GM19455 (cell line): ENCODE measurements at regions not wholly inside any gene's neighbourhood (a gene's known extent, or its start where the extent isn't known, plus 50 kb on each side); places are given as distances from the start of the nearest gene placed in this dataset.

Source experiments
- ATAC-seq: cut with Tn5 transposase; IDR thresholded peaks from one replicate; pipeline ENCODE4 v1.9.1; 2021; ENCODE audit not compliant: unreplicated experiment

DNA sequence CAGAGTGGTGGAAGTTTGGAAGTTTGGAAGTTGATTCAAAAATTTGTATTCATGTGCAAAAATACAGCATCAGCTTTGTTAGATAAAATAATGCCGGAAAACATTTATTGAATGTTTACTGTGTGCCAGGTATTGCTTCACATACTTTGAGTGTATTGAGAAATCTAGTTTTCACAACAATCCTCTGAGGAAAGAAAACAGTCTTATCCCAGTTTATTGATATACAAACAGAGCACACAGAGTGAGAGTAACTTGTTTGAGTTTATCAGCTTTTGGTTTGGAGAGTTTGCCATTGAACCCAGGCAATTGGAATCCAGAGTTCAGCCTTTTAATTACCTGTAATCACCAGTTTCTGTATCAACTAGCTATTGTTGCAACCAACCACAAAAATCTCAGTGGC lies 127.2 kb upstream of the RPS6KA3 start:
- ATAC-seq: no peak

DNA sequence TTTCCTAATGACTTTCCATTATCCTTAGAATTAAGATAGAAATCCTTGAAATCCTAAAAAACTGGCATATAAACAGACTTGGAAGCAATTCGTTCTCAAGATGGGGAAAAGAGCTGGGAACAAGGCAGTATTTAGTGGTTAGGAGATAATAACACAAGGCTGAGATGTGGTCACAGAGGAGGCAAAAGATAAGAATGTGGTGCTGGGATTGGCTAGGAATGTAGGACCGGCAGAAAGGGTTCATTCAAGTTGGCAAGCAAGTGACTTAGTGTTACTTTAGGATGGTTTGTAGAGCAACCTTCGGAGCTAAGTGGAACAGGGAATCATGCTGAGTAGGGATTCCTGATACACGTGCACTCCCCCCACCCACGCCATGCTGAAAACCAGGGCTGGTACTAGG lies 121.9 kb upstream of the RPS6KA3 start:
- no peak for ATAC-seq

DNA sequence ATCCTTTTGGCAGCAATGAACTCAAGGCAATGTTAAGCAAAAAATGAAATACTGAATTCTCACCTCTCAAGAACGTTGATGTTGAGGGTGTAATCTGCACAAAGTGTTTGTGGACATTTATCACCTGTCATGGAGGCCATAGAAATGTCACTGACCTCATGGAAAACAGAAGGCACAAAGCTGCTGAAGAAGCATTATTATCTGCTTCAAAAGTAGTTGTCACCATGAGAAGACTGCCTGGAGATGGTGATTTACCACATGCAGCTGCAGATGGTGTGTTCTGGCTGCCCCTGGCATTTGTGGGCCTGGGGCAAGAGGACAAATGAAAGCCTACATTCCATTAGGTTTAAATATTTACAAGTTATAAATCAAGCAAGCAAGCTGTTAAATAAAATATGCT lies 116.8 kb upstream of the RPS6KA3 start:
- no peak for ATAC-seq

DNA sequence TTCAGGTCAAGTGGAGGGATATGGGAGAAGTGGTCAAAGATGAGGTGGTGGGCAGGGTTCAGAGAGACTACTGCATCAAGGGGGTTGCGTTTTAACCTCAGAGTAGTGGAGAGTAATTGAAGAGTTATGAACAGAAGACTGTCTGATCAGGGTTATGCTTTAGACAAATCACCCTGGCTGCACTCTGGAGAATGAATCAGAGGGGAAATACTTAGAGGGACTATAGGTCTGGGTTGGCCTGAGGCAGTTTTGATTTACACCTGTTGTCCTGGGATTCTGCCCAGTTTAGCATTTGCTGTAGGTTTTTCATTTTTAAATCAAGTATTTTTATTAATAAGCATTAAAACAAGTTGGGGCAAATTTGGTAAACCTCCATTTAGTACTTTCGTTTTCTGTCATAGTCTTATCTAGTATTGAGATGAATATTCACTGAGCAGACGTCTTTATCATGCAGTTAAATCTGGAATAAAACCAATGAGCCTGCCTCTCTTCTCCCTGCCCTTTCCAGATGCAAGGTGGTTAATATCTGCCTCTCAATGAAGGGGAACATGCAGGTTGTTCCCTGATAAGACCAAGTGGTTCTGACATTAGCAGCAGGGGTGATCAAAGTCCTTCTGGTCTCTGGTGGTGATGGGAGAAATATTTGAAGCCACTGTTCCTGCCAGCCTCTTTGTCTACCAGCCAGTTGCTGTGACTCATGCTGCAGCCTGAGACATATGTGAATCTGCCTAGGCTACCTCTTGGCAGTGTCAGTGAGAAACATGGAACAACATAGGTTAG lies 116.0 kb upstream of the RPS6KA3 start:
- peak; percentile 82 for ATAC-seq

DNA sequence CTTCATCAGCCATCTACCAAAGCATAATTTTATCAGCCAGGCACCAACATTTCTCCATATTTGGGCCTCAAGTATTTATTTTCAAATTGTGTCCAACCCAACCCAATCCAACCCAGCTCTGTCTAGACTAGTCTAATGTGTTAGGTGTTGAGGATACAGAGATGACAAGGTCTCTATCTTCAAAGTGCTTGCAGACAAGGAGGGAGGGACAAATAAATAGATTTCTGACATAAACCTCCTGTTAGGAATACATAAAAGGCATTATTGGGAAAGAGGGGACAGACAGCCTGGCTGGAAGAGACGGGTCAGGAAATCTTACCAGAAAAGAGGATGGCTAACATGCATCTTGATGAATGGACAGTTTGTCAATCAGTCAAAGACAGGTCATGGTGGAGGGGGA lies 115.4 kb upstream of the RPS6KA3 start:
- ATAC-seq: no peak

DNA sequence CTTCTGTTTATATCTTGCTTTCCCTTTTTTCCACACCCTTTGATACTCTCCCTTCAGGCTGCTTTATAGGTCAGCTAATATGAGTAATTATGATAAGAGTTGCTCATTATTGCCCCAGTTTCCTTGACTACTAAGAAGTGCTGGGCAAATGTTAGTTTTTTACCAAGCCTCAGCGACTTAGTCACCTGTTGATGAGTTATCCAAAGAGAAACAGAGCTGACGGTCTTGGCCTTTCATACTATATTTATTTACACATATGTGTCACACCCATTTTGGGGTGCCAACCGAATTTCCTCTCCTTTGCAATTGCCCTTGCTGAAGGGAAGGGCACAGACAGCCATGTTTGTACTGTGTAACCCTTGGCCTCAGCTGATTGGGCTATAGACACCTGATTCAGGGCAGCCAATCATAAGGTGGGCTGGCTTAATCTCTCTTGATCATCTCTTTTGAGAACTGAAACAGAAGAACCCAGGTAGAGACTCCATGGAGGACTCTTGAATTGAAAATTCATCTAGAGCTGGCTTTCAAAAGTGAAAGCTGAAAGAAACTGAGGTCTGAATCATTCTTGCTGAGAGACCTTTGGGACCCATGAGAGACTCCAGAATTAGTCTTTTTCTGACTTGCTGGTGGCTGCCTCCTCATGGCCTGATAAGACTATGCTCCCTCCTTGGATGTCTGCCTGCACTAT lies 111.7 kb upstream of the RPS6KA3 start:
- ATAC-seq: no peak

DNA sequence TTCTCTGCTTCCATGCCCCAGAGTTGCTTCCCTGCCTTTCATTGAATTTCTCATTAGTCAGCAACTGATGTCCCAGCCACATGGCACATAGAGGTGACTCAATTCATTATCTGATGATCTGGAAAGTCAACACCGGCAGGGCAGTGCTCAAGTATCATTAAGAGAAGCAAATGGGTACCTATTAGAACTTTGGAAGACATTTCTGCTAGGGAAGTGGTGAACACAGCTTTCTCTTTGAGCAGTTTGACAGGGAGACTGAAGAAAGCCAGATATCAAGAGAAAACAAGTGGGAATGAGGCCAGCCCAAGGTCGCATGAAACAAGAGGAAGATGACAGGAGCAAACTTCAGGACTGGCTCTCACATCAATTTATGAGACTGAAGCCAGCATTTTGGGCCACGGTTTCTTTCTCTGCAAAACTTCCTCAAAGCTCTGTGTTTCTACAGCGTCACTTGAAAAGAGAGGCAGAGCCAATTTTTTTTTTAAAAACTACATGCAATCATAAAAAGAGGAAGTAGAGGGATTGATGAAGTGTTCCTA lies 108.3 kb upstream of the RPS6KA3 start:
- ATAC-seq: no peak

DNA sequence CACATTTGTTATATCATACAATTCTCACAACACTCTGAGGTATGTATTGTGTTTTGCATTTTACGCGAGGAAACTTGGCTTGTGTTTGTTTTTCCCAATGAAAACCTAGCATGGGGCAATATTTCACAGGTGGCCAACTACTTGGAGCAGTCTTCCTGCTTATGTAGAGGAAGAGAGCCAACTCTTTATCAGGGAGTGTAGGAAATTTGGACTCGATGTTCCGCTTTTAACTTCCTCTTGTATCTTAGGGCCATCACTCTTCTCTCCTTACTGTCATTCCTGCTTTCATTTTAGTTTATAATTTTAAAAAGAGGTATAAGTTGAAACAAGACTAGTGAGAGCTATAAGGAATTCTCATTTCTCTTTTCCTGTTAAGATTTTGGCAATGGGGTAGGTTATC lies 107.7 kb upstream of the RPS6KA3 start:
- no peak for ATAC-seq

DNA sequence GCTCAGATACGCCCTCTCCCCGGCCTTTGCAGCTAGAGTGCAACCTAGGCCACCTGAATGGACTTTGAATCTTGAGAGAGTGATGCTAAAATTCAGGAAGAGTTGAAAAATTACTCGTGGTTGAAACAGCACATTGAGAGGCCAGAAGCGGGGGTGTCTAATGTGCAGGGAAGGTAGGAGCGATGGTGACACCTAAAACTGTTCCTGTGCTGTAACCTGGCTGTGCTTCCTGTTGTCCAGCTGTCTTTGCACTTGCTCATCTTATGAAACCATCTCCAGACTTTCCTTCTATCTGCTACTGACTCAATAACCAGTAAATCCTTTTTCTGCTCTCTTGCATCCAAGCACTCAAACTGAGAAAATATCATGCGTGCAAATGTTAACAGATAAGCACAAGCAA lies 106.4 kb upstream of the RPS6KA3 start:
- ATAC-seq: no peak

DNA sequence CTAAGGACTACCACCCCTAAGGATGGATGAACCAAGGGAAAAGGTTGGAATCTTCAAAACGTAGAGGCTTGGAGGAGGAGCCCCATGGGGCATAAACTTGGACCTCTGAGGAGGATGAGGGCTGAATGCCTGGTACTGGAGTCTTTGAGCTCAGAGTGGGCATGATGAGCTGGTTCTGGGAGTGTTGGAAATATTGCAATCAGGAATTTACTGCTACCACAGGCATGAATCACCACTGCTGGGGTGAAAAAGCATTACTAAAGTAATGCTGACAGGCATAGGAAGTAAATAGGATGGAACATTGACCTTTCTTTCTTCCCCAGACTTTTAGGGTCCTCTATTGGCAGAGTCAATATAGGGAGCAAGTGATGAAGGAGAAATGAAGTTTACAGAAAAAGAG lies 105.8 kb upstream of the RPS6KA3 start:
- no peak for ATAC-seq

DNA sequence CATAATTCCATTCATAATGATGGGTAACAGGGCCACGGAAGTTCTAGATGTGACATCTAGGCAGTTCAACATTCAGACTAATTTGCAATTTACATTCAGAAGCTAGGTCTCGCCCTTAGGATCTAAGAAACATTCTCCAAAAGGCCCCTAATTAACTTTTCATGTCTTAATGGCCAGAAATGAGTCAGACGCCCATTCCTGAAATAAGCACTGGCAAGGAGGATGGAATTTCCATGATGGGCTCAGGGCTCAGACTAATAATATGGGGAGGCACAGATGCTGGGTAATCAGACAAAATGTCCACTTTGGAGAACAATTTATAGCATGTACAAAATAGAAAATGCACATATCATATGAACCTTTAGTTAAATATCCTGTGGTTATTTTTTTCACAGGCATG lies 102.8 kb upstream of the RPS6KA3 start:
- ATAC-seq: no peak

DNA sequence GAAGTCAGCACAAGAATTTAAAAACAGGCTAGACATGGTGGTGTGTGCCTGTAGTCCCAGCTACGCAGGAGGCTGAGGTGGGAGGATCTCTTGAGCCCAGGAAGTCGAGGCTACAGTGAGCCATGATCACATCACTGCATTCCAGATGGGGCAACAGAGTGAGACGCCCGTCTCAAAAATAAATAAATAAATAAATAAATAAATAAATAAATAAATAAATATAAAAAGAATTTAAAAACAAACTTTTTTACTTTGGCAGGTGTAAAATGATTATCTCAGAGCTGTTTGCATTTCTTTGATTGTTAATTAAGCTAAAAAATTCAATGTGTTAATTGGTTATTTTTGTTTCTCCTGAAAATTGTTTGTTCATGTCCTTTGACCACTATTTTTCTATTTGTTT lies 97.5 kb upstream of the RPS6KA3 start:
- no peak for ATAC-seq

DNA sequence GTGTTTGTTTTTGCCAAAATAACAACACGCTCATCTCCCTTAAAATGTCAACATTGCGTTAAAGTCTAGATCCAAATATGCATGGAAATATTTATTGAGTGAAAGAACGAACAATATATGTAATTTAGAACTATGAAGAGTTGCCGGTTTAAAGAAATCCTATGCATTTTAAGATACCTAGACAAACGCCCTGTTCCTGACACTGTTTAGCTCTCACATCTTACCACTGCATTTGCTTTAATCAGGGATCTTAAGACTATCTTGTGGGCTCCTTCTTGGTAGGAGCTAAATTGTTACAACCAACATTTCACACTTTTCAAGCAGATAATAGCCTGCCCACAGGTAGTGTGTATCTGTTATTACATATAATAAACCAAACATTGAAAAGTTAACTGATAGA lies 96.6 kb upstream of the RPS6KA3 start:
- ATAC-seq: no peak

DNA sequence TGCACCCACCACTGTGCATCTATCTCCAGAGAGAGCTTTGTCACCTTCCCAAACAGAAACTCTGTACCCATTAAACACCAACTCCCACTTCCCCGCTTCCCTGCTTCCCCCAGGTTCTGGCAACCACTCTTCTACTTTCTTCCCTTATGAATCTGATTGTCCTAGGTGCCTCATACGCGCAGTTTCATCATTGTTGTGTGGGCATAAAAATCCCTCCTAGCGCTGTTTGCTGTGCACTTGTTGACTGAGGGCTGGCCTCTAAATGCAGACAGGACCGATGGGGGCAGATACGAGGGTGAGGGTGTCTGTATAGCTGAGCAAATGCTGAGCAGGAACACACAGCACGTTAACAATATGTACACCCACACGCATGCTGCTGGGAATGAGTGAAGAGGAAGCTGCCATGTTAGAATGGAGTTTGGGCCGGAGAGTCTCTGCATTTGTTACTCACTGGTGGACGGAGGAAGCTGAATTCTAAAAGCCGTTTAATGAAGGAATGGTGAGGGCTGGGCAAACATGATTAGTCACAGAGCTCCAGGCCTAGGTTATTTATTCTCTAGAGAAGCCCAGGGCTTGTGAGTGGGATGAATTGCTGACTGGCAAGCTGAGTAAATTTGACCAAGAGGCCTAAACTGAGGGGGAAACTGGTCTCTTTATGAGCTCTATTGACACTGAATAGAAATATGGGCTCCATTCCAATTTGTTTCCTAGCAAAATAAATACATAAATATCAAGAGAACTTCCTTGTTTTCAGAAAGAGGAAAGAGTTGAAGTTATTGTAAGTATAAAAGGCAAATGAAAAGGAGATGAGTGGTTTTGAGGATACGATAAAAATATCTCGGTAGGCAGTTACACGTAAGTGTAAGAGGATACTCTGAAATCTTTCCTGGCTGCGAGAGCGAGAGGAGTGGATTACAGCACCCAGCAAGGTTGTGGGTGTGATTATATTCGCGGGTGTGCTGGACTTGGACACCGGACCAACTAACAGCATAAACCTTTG lies 95.9 kb upstream of the RPS6KA3 start:
- no peak for ATAC-seq

DNA sequence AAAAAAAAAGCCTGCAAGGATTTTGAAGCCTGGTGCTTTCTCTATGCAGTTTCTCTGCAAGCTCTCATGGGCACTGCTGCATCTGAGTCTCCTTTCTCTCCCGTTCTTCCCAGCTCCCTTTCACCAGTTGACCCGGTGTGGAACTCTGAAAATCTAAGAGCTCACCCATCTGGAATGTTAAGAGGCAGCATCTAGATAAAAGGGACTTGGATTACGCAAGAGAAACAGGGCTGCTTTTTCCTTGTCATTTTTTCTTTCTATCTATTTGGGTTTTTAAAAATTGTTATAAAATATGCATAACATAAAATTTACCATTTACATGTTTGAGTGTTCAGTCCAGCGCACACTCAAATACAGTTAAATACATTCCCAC lies 95.2 kb upstream of the RPS6KA3 start:
- ATAC-seq: no peak

DNA sequence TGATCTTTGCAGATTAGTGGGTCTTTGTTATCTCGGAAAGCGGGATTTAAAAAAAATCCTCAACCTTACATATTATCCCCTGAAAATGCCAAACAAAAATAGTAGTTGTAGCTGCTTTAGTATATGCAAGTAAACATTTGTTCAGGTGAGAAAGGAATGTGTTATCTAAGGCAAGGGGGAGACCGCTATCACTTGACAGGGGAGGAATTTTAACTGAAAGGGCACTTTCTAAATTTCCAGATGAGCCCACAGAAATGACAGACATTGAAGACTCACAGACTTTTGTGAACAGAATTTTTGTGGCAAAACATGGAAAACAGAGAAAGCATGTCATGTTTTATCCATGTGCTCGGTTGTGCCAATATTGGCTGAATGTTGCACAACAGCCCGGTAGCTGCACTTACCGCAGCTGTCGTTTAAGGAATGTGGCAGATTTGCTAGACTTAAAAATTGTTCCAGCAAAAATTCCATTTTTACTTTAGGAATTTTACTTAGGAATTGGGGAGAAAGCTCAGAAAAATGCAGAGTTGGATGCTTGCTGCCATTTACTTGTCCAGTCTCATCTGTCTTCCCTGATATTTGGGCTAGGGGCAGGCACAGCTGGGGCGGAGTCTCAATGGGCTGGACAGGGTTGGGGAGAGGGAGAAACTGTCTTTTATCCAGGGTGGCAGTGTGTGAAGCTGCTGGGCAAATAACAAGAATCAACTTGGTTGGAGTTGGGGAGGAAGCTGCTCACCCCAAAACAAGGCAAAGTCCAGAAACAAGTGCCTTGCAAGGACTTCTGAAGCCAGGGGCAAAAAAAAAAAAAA lies 94.6 kb upstream of the RPS6KA3 start:
- no peak for ATAC-seq

DNA sequence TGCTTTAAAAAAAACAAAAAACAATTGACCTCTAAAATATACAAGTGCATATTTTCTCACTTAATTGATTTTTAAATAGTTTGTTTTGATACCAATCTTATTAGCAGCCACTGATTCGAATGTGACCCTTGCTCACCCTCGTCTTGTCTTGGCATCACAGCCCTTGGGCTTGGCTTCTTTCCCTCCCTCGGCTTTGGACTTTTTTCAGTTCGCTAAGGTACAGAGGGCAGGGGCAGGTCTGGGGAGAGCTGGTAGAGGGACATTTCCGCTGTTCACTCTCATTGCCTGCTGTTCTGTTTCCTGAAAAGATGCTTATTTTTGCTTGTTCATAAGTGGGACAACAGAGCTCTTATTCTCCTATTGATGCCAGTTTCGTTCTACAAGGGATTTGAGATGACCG lies 88.5 kb upstream of the RPS6KA3 start:
- ATAC-seq: no peak

DNA sequence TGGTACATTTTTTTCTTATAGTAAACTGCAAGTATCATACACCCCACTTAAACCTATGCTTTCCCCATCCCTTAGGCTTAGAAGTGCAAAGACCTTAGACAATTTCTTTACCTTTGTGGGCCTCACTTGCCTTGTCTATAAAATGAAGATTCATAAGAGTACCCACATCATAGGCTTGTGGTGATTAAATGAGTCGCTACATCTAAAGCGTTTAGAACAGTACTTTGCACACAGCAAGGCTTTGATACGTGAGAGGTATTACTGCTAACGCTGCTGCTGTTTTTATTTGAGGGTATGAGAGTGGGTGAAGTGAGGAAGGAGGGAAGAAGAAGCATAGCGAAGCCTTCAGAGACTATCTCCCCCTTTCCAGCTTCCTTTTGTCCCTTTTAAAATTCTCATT lies 87.8 kb upstream of the RPS6KA3 start:
- ATAC-seq: no peak

DNA sequence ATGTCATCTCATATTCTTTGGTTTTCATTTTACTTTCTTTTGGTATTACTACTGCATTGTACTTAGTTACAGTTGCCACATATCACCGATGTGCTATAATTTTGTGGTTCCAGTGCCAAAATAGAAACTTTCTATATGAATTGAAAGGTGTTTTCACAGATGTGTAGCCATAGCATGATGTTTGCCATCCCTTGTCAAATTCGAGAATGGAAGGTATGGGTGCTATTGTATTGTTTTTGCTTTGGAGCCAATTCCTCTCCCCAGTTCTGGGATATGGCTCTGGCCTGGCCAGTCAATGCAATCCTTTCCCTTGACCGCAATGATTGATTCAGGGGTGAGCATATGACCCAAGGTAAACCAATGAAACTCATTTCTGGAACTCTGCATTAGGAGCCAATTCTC lies 86.2 kb upstream of the RPS6KA3 start:
- no peak for ATAC-seq

DNA sequence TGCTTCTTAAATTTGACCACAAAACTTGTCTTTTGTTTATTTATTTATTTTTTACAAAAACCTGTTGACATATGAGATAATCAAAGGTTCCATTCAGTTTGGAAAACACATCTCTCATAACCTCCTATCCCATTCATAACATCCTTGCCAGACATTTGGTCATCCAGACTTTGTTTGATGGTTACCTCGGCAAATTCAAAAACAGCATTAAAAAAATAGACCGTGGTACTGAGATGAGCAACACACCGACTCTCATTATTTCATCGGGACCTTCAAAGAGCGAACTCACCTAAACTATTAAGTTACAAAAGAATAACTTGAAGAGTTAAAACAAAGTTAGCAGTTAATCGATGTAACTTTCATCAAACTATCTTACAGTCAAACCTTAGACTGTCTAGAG lies 85.8 kb upstream of the RPS6KA3 start:
- no peak for ATAC-seq

DNA sequence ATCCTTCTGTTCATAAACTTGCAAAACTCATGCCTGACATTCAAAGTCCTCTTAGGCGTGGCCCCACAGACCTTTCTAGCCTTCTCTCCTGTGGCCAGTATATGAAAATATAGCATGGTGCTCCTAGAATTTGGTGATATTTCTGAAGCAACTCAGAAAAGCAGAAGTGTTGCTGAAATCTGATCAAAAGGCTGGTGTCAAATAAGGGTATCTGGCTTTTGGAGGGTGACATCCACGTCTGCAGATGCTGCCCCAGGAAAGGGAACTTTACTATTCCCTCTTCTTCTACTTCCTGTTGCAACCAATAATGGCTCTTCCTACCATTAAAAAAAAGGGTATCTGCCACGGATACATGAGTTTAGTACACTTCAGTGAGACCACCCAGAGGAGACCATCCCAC lies 83.9 kb upstream of the RPS6KA3 start:
- ATAC-seq: no peak
